OCI-LY7 (cell line): ENCODE measurements at regions not wholly inside any gene's neighbourhood (a gene's known extent, or its start where the extent isn't known, plus 50 kb on each side); places are given as distances from the start of the nearest gene placed in this dataset.

Experiments used
- CTCF ChIP-seq: fragments of 200-600 bp; sonication (generic); conservative IDR thresholded peaks from 2 replicates; pipeline ENCODE4 v1.5.1; 2014; ENCODE audit warnings: mild to moderate bottlenecking, antibody characterized with exemption, low read length, moderate library complexity, mixed read lengths
- EZH2phosphoT487 ChIP-seq: fragments of 200-600 bp; sonication (generic); IDR thresholded peaks from 2 replicates; pipeline ENCODE4 v1.6.1; 2018; ENCODE audit warnings: low read depth, borderline replicate concordance, mild to moderate bottlenecking, mixed run types, antibody characterized with exemption, low read length, moderate library complexity, mixed read lengths

GRCh38 chrX:124887572-124887971 is 432.1 kb upstream of the TEX13C start:
- no peak for TF ChIP-seq CTCF
- no peak for TF ChIP-seq EZH2phosphoT487
